Mesenchymal stem cell (in vitro differentiated cells and primary cell): ENCODE measurements at regions not wholly inside any gene's neighbourhood (a gene's known extent, or its start where the extent isn't known, plus 50 kb on each side); places are given as distances from the start of the nearest gene placed in this dataset.

Experiments
- DNase-seq: peaks from one replicate; pipeline ENCODE4 v3.0.0-alpha.2; 2013
- H2AFZ ChIP-seq: one replicate; pipeline ENCODE4 v1.6.1; 2013; ENCODE audit warnings: low read depth, mild to moderate bottlenecking, control low read depth, inconsistent platforms, low read length, moderate library complexity
- H2AK5ac ChIP-seq: 2 replicates; pipeline ENCODE4 v1.6.1; 2013; ENCODE audit warnings: low read length, moderate library complexity, mild to moderate bottlenecking, inconsistent platforms; ENCODE audit not compliant: severe bottlenecking
- H2BK120ac ChIP-seq: one replicate; pipeline ENCODE4 v1.6.1; 2013; ENCODE audit warnings: low read depth, mild to moderate bottlenecking, inconsistent platforms, low read length, moderate library complexity
- H2BK12ac ChIP-seq, 2 experiments: one replicate each; pipeline ENCODE4 v1.6.1; 2013; ENCODE audit warnings: inconsistent platforms in 2 of 2, low read length in 2 of 2, mild to moderate bottlenecking in 2 of 2, moderate library complexity in 2 of 2, control low read depth in 1 of 2
- H2BK15ac ChIP-seq: one replicate; pipeline ENCODE4 v1.6.1; 2013; ENCODE audit warnings: mild to moderate bottlenecking, low read depth, inconsistent platforms; ENCODE audit not compliant: poor library complexity, severe bottlenecking
- H2BK5ac ChIP-seq: 2 replicates; pipeline ENCODE4 v1.6.1; 2013; ENCODE audit warnings: low read depth, mild to moderate bottlenecking, low read length, control low read depth, inconsistent platforms; ENCODE audit not compliant: poor library complexity, severe bottlenecking
- H3K14ac ChIP-seq, 2 experiments: one replicate each; pipeline ENCODE4 v1.6.1; 2013; ENCODE audit warnings: inconsistent platforms in 2 of 2, low read length in 2 of 2, control low read depth in 1 of 2, mild to moderate bottlenecking in 1 of 2, moderate library complexity in 1 of 2
- H3K18ac ChIP-seq, 2 experiments: one replicate each; pipeline ENCODE4 v1.6.1; 2013; ENCODE audit warnings: inconsistent platforms in 2 of 2, low read length in 2 of 2, control low read depth in 1 of 2, low read depth in 1 of 2, mild to moderate bottlenecking in 1 of 2
- H3K23ac ChIP-seq, 2 experiments: one replicate each; pipeline ENCODE4 v1.6.1; 2013; ENCODE audit warnings: inconsistent platforms in 2 of 2, low read length in 2 of 2, mild to moderate bottlenecking in 2 of 2, moderate library complexity in 2 of 2, control low read depth in 1 of 2
- H3K27ac ChIP-seq: 2 replicates; pipeline ENCODE4 v1.5.1; 2013; ENCODE audit warnings: mild to moderate bottlenecking, moderate library complexity, low read length, control low read depth, inconsistent platforms; ENCODE audit not compliant: poor library complexity, severe bottlenecking
- H3K27me3 ChIP-seq, 2 experiments: 2 replicates each; pipeline versions ENCODE4 v1.6.1 to v1.7.0; 2013; ENCODE audit warnings: low read length in 2 of 2, mild to moderate bottlenecking in 2 of 2, moderate library complexity in 2 of 2, control low read depth in 1 of 2, inconsistent platforms in 1 of 2; ENCODE audit not compliant: control insufficient read depth in 1 of 2, insufficient read depth in 1 of 2
- H3K36me3 ChIP-seq, 2 experiments: 2 replicates each; pipeline versions ENCODE4 v1.6.1 to v1.7.0; 2013; ENCODE audit warnings: low read length in 2 of 2, control low read depth in 1 of 2, inconsistent platforms in 1 of 2, low read depth in 1 of 2, mild to moderate bottlenecking in 1 of 2; ENCODE audit not compliant: insufficient read depth in 2 of 2, control insufficient read depth in 1 of 2
- H3K4ac ChIP-seq, 2 experiments: one replicate each; pipeline ENCODE4 v1.6.1; 2013; ENCODE audit warnings: inconsistent platforms in 2 of 2, low read length in 2 of 2, mild to moderate bottlenecking in 2 of 2, moderate library complexity in 2 of 2, control low read depth in 1 of 2, low read depth in 1 of 2
- H3K4me1 ChIP-seq: 2 replicates; pipeline ENCODE4 v1.6.1; 2013; ENCODE audit warnings: low read depth, low read length, control low read depth; ENCODE audit not compliant: control insufficient read depth, insufficient read depth
- H3K4me2 ChIP-seq: 2 replicates; pipeline ENCODE4 v1.6.1; 2013; ENCODE audit warnings: low read length, mild to moderate bottlenecking, inconsistent platforms; ENCODE audit not compliant: poor library complexity, severe bottlenecking
- H3K4me3 ChIP-seq, 2 experiments: 2 replicates each; pipeline versions ENCODE4 v1.5.1 to v1.7.0; 2013; ENCODE audit warnings: low read length in 2 of 2, mild to moderate bottlenecking in 2 of 2, control low read depth in 1 of 2, low read depth in 1 of 2; ENCODE audit not compliant: insufficient read depth in 1 of 2
- H3K79me1 ChIP-seq: replicated peaks from 2 replicates; pipeline ENCODE4 v1.6.1; 2013; ENCODE audit warnings: mild to moderate bottlenecking, control low read depth, low read length, inconsistent platforms; ENCODE audit not compliant: poor library complexity, severe bottlenecking
- H3K9ac ChIP-seq: 2 replicates; pipeline ENCODE4 v1.7.0; 2013; ENCODE audit warnings: mild to moderate bottlenecking, low read length, moderate library complexity
- H3K9me3 ChIP-seq: 2 replicates; pipeline ENCODE4 v1.7.0; 2013; ENCODE audit warnings: mild to moderate bottlenecking, low read length; ENCODE audit not compliant: control insufficient read depth
- H4K8ac ChIP-seq: one replicate; pipeline ENCODE4 v1.6.1; 2013; ENCODE audit warnings: inconsistent platforms, mild to moderate bottlenecking, low read length, moderate library complexity
- H4K91ac ChIP-seq: one replicate; pipeline ENCODE4 v1.6.1; 2013; ENCODE audit warnings: mild to moderate bottlenecking, low read length, inconsistent platforms
- WGBS: methylation state at CpG from one replicate; pipeline ENCODE4 v1.1.7; 2013; ENCODE audit warnings: mixed read lengths; 5-methylcytosine and 5-hydroxymethylcytosine counted together

GRCh38 chr3:127115691-127116351 lies 77.1 kb upstream of the PRR23E start:
- Histone ChIP-seq H2AFZ (no peak overlapping the region), H3K18ac (no peak overlapping the region), H3K9ac (no peak overlapping the region), H3K23ac (no peak overlapping the region), H3K36me3 (no peaks in the 10 kb centered on the region), H4K91ac (no peak overlapping the region), H3K27me3 (peaks cover 0 to 13% of the 10 kb centered on the region in 2 experiments), H3K14ac (no peak overlapping the region), H3K4me3 (no peak overlapping the region), H2BK120ac (no peak overlapping the region), H3K4ac (no peak overlapping the region), H3K4me2 (no peak overlapping the region), H3K4me1 (no peaks in the 10 kb centered on the region), H2BK15ac (no peak overlapping the region), H3K27ac (no peak overlapping the region), H3K79me1 (no peaks in the 10 kb centered on the region), H4K8ac (no peak overlapping the region), H2AK5ac (no peak overlapping the region), H2BK5ac (no peak overlapping the region), H2BK12ac (no peak overlapping the region), H3K9me3 (peaks cover 37% of the 10 kb centered on the region)
- 66% methylated on average over 3 of the region's 3 CpGs for WGBS
- DNase-seq = no peak

DNA sequence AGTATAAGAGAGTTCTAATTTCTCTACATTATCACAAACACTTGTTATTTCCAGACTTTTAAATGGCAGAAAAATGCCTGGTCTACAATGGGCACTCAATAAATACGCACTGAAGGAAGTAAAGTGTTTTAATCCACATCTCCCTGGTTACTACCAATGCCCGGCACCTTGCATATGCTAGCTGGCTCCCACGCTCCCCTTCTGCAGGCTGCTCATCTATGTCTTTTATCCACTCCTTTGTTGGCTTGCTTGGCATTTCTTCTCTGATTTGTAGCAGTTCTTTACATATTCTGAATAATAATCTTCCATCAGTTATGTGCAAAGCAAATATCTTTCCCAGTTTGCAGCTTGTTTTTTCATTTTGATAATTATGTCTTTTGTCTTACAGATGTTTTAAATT lies 74.6 kb upstream of the PRR23E start:
- H2BK15ac ChIP-seq = no peak overlapping the region
- no peak overlapping the region for H3K23ac ChIP-seq
- peaks cover 11% of the 10 kb centered on the region for H3K9me3 ChIP-seq
- no peak for DNase-seq
- H4K91ac ChIP-seq = no peak overlapping the region
- no peak overlapping the region for H3K27ac ChIP-seq
- H3K79me1 ChIP-seq = no peaks in the 10 kb centered on the region
- peaks cover 5 to 13% of the 10 kb centered on the region in 2 experiments for H3K27me3 ChIP-seq
- no peaks in the 10 kb centered on the region for H3K4me1 ChIP-seq
- no peak overlapping the region for H2AFZ ChIP-seq
- H3K9ac ChIP-seq = no peak overlapping the region
- no peak overlapping the region for H3K4me3 ChIP-seq
- H2BK5ac ChIP-seq = no peak overlapping the region
- no peak overlapping the region for H3K4me2 ChIP-seq
- H3K4ac ChIP-seq = no peak overlapping the region
- no peak overlapping the region for H3K14ac ChIP-seq
- no peaks in the 10 kb centered on the region for H3K36me3 ChIP-seq
- no peak overlapping the region for H4K8ac ChIP-seq
- H2AK5ac ChIP-seq = no peak overlapping the region
- no peak overlapping the region for H2BK12ac ChIP-seq
- 76% methylated on average over 3 of the region's 3 CpGs for WGBS
- H3K18ac ChIP-seq = no peak overlapping the region
- H2BK120ac ChIP-seq = no peak overlapping the region

DNA sequence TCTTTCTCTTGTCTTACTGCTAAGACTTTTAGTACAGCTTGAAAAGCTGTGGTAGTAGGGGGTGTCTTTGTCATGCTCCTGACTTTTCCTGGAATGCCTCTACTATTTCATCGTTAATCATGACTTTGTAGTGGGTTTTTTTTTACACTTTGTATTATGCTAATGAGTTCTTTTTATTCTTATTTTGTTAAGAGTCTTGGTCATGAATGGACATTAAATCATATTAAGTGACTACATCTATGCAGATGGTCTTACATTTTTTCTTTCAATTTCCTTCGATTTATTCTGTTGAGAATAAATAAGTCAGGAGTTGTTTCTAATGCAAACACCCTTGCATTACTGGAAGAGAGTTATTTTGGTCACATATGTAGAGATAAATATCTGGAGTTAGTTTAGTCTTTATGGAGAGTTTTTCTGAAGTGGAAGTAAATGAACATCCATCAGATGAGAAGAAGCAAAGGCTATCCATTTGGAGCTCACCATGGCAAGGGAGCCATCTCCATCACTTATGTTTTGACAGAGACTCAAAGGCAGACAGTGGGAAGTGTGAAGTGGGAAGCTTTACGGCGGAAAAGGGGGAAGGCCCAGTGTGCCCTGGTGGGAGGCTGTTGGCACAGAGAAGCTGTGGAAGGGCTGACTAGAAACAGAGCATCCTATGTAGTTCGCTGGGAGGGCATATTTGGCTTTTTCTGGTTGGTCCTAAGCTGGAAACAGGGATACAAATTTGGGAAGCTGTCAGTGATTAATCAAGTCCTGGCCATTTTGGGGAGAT lies 73.1 kb upstream of the PRR23E start:
- 69% methylated on average over 4 of the region's 5 CpGs for WGBS
- Histone ChIP-seq H3K18ac (no peak overlapping the region), H3K4me3 (no peak overlapping the region), H3K4ac (no peak overlapping the region), H2BK12ac (no peak overlapping the region), H2BK15ac (no peak overlapping the region), H2BK120ac (no peak overlapping the region), H2AK5ac (no peak overlapping the region), H4K91ac (no peak overlapping the region), H3K14ac (no peak overlapping the region), H2BK5ac (no peak overlapping the region), H3K23ac (no peak overlapping the region), H4K8ac (no peak overlapping the region), H3K27ac (no peak overlapping the region), H3K27me3 (peaks cover 10 to 22% of the 10 kb centered on the region in 2 experiments), H3K36me3 (no peaks in the 10 kb centered on the region), H2AFZ (no peak overlapping the region), H3K4me1 (no peaks in the 10 kb centered on the region), H3K9me3 (no peaks in the 10 kb centered on the region), H3K79me1 (no peaks in the 10 kb centered on the region), H3K9ac (no peak overlapping the region), H3K4me2 (no peak overlapping the region)
- DNase-seq = no peak

GRCh38 chr3:127120851-127121647 lies 71.9 kb upstream of the PRR23E start:
- no peak overlapping the region for H2AFZ ChIP-seq
- no peak overlapping the region for H3K23ac ChIP-seq
- no peaks in the 10 kb centered on the region for H3K4me1 ChIP-seq
- H3K18ac ChIP-seq = no peak overlapping the region
- H3K9ac ChIP-seq = no peak overlapping the region
- peak overlapping the region in 1 of 2 experiments; percentile 23 for H3K14ac ChIP-seq
- no peak overlapping the region for H3K4ac ChIP-seq
- H3K36me3 ChIP-seq = no peaks in the 10 kb centered on the region
- DNase-seq = no peak
- no peaks in the 10 kb centered on the region for H3K9me3 ChIP-seq
- H2AK5ac ChIP-seq = no peak overlapping the region
- H2BK15ac ChIP-seq = no peak overlapping the region
- H2BK12ac ChIP-seq = no peak overlapping the region
- no peak overlapping the region for H4K91ac ChIP-seq
- no peak overlapping the region for H3K4me3 ChIP-seq
- peaks cover 13 to 28% of the 10 kb centered on the region in 2 experiments for H3K27me3 ChIP-seq
- no peak overlapping the region for H3K27ac ChIP-seq
- H2BK120ac ChIP-seq = no peak overlapping the region
- no peak overlapping the region for H3K4me2 ChIP-seq
- H2BK5ac ChIP-seq = no peak overlapping the region
- no peaks in the 10 kb centered on the region for H3K79me1 ChIP-seq
- H4K8ac ChIP-seq = no peak overlapping the region
- 93% methylated on average over 12 of the region's 13 CpGs for WGBS
